ENCODE measurements at regions not wholly inside any gene's neighbourhood (a gene's known extent, or its start where the extent isn't known, plus 50 kb on each side); places are given as distances from the start of the nearest gene placed in this dataset.

- Histone ChIP-seq H3K9me3 (no peaks in the 10 kb centered on the region), H3K27ac (no peak overlapping the region), H3K36me3 (no peaks in the 10 kb centered on the region), H3K4me3 (no peak overlapping the region), H3K27me3 (no peaks in the 10 kb centered on the region), H3K4me1 (no peaks in the 10 kb centered on the region)
- DNase-seq (ENCODE audit: low spot score): no peak
- TF ChIP-seq CTCF (IDR thresholded peaks at IDR 0.05): no peak
These were observed 137.6 kb upstream of the RPS6KA2 start for GRCh38 chr6:166764473-166765233.

GRCh38 chr6:166763606-166764472 lies 136.8 kb upstream of the RPS6KA2 start:
- Histone ChIP-seq H3K4me1 (no peaks in the 10 kb centered on the region), H3K27me3 (no peaks in the 10 kb centered on the region), H3K36me3 (no peaks in the 10 kb centered on the region), H3K9me3 (no peaks in the 10 kb centered on the region), H3K27ac (no peak overlapping the region), H3K4me3 (no peak overlapping the region)
- TF ChIP-seq CTCF (IDR thresholded peaks at IDR 0.05): no peak
- DNase-seq (ENCODE audit: low spot score): no peak

- H3K4me3 ChIP-seq: no peak overlapping the region
- no peaks in the 10 kb centered on the region for H3K9me3 ChIP-seq
- H3K36me3 ChIP-seq: no peaks in the 10 kb centered on the region
- H3K4me1 ChIP-seq: peaks cover 0 to 8% of the 10 kb centered on the region in 2 donors
- no peak for DNase-seq (ENCODE audit: low spot score)
- no peak for TF ChIP-seq CTCF (IDR thresholded peaks at IDR 0.05)
- no peaks in the 10 kb centered on the region for H3K27me3 ChIP-seq
- no peak overlapping the region for H3K27ac ChIP-seq
These were observed 134.8 kb upstream of the RPS6KA2 start for GRCh38 chr6:166761801-166762200.

- H3K4me3 ChIP-seq: no peak overlapping the region
- H3K36me3 ChIP-seq: no peaks in the 10 kb centered on the region
- no peaks in the 10 kb centered on the region for H3K27me3 ChIP-seq
- no peaks in the 10 kb centered on the region for H3K9me3 ChIP-seq
- no peak for DNase-seq (ENCODE audit: low spot score)
- no peak overlapping the region for H3K27ac ChIP-seq
- peaks cover 0 to 8% of the 10 kb centered on the region in 2 donors for H3K4me1 ChIP-seq
- TF ChIP-seq CTCF (IDR thresholded peaks at IDR 0.05): no peak
These were observed 133.2 kb upstream of the RPS6KA2 start for GRCh38 chr6:166760288-166760687.

- H3K4me1 ChIP-seq: peaks cover 0 to 8% of the 10 kb centered on the region in 2 donors
- peak overlapping the region; percentile 4 to 22 for H3K4me3 ChIP-seq
- H3K9me3 ChIP-seq: no peaks in the 10 kb centered on the region
- TF ChIP-seq CTCF (IDR thresholded peaks at IDR 0.05): no peak
- no peaks in the 10 kb centered on the region for H3K36me3 ChIP-seq
- no peaks in the 10 kb centered on the region for H3K27me3 ChIP-seq
- no peak overlapping the region for H3K27ac ChIP-seq
- no peak for DNase-seq (ENCODE audit: low spot score)
These were observed 131.2 kb upstream of the RPS6KA2 start for GRCh38 chr6:166758136-166758704.

Measured in right atrium auricular region (tissue), 2 donors.